Smooth muscle cell (in vitro differentiated cells): ENCODE measurements at regions not wholly inside any gene's neighbourhood (a gene's known extent, or its start where the extent isn't known, plus 50 kb on each side); places are given as distances from the start of the nearest gene placed in this dataset.

Experiments used
- DNase-seq: peaks from one replicate; lab custom pipeline; 2025; ENCODE audit not compliant: unreplicated experiment; lab: John Stamatoyannopoulos, UW
- H2AFZ ChIP-seq: fragments of 200-600 bp; sonication (generic); 2 replicates; pipeline ENCODE4 v1.6.0; 2016; ENCODE audit warnings: antibody characterized with exemption, low read depth, mild to moderate bottlenecking
- H3F3A ChIP-seq: fragments of 200-600 bp; sonication (generic); 2 replicates; pipeline ENCODE4 v1.6.0; 2017; ENCODE audit warnings: antibody characterized with exemption, low read depth
- H3K27ac ChIP-seq: fragments of 200-600 bp; sonication (generic); 2 replicates; pipeline ENCODE4 v1.5.1; 2016; ENCODE audit warnings: low read depth, mild to moderate bottlenecking
- H3K27me3 ChIP-seq: fragments of 200-600 bp; sonication (generic); 2 replicates; pipeline ENCODE4 v1.6.1; 2016; ENCODE audit warnings: low read depth, mild to moderate bottlenecking
- H3K36me3 ChIP-seq: fragments of 200-600 bp; sonication (generic); 2 replicates; pipeline ENCODE4 v1.5.1; 2016; ENCODE audit warnings: low read depth
- H3K4me1 ChIP-seq: fragments of 200-600 bp; sonication (generic); 2 replicates; pipeline ENCODE4 v1.5.1; 2016; ENCODE audit warnings: low read depth
- H3K4me2 ChIP-seq: fragments of 200-600 bp; sonication (generic); 2 replicates; pipeline ENCODE4 v1.6.0; 2016; ENCODE audit warnings: mild to moderate bottlenecking
- H3K4me3 ChIP-seq: fragments of 200-600 bp; sonication (generic); 2 replicates; pipeline ENCODE4 v1.5.1; 2016; ENCODE audit warnings: mild to moderate bottlenecking
- H3K79me2 ChIP-seq: fragments of 200-600 bp; sonication (generic); 2 replicates; pipeline ENCODE4 v1.6.0; 2016; ENCODE audit warnings: low read depth, mild to moderate bottlenecking
- H3K9ac ChIP-seq: fragments of 200-600 bp; sonication (generic); 2 replicates; pipeline ENCODE4 v1.6.0; 2016; ENCODE audit warnings: low read depth
- H3K9me3 ChIP-seq: fragments of 200-600 bp; sonication (generic); replicated peaks from 2 replicates; pipeline ENCODE4 v1.5.1; 2016; ENCODE audit warnings: low read depth
- H4K20me1 ChIP-seq: fragments of 200-600 bp; sonication (generic); 2 replicates; pipeline ENCODE4 v1.6.0; 2016; ENCODE audit warnings: low read depth
- WGBS: methylation state at CpG from one replicate; pipeline ENCODE4 v1.1.7; 2016; ENCODE audit warnings: low lambda C conversion rate; 5-methylcytosine and 5-hydroxymethylcytosine counted together
- TF ChIP-seq, protein P1 (sequence below): fragments of 200-600 bp; sonication (generic); IDR thresholded peaks from 2 replicates; pipeline ENCODE4 v1.5.1; 2017; ENCODE audit warnings: borderline replicate concordance, mild to moderate bottlenecking, antibody characterized with exemption; ENCODE audit not compliant: insufficient read depth, poor library complexity, severe bottlenecking

DNA sequence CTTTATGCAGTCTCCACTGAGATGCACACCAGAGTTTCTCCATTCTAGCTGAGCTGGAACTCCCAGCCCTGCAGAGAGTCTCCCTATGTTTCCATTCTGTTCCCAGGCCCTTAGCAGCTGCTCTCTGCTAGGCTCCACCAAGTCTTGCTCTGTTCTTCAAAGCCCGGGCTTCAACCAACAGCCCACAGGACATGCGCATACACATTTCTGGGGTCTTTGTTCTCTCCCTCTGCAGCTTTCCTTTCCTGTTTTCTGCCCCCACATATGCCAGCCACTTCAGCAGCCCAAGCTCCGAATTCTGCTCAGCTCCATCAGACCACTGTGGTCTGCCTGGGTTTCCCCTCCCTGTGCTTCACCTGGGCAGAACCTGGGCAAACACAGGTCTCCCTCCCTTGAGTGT, 205.9 kb downstream of the CBLN1 start:
- Histone ChIP-seq H3K4me1 (no peaks in the 10 kb centered on the region), H3K27ac (no peak overlapping the region), H3K4me3 (no peak overlapping the region), H3F3A (no peaks in the 10 kb centered on the region), H3K9ac (no peak overlapping the region), H3K79me2 (no peaks in the 10 kb centered on the region), H4K20me1 (no peaks in the 10 kb centered on the region), H3K27me3 (no peaks in the 10 kb centered on the region), H3K9me3 (no peaks in the 10 kb centered on the region), H3K36me3 (no peaks in the 10 kb centered on the region), H3K4me2 (no peak overlapping the region), H2AFZ (no peak overlapping the region)
- TF ChIP-seq, protein P1, sequence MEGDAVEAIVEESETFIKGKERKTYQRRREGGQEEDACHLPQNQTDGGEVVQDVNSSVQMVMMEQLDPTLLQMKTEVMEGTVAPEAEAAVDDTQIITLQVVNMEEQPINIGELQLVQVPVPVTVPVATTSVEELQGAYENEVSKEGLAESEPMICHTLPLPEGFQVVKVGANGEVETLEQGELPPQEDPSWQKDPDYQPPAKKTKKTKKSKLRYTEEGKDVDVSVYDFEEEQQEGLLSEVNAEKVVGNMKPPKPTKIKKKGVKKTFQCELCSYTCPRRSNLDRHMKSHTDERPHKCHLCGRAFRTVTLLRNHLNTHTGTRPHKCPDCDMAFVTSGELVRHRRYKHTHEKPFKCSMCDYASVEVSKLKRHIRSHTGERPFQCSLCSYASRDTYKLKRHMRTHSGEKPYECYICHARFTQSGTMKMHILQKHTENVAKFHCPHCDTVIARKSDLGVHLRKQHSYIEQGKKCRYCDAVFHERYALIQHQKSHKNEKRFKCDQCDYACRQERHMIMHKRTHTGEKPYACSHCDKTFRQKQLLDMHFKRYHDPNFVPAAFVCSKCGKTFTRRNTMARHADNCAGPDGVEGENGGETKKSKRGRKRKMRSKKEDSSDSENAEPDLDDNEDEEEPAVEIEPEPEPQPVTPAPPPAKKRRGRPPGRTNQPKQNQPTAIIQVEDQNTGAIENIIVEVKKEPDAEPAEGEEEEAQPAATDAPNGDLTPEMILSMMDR = no peak
- 86% methylated on average over 3 of the region's 3 CpGs for WGBS
- DNase-seq = no peak

DNA sequence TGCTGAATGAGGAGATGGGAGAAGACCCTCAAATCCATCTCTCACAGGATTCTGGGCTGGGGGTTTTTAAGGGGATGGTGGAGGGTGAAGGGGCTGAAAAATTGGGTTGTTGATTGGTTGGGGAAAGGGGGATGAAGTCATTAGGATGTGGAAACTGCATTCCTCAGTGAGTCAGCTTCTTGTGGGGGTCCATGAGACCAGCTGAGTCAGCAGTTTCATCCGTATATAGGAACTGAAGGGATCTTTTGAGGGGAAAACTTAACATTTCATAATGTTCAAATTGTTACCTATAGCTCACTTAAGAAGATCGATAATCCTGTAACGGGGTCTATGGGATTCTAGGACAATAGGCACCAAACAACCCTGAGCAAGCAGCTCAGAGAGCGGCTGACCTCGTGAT, 213.4 kb downstream of the CBLN1 start:
- 78% methylated on average over 5 of the region's 5 CpGs for WGBS
- H3K27me3 ChIP-seq = no peaks in the 10 kb centered on the region
- H3K9me3 ChIP-seq = no peaks in the 10 kb centered on the region
- no peak overlapping the region for H3K27ac ChIP-seq
- no peak overlapping the region for H2AFZ ChIP-seq
- no peak for DNase-seq
- no peaks in the 10 kb centered on the region for H4K20me1 ChIP-seq
- no peak overlapping the region for H3K9ac ChIP-seq
- no peak overlapping the region for H3K4me3 ChIP-seq
- H3K4me1 ChIP-seq = no peaks in the 10 kb centered on the region
- TF ChIP-seq, protein P1 = no peak
- H3K4me2 ChIP-seq = no peak overlapping the region
- no peaks in the 10 kb centered on the region for H3F3A ChIP-seq
- H3K36me3 ChIP-seq = no peaks in the 10 kb centered on the region
- no peaks in the 10 kb centered on the region for H3K79me2 ChIP-seq

DNA sequence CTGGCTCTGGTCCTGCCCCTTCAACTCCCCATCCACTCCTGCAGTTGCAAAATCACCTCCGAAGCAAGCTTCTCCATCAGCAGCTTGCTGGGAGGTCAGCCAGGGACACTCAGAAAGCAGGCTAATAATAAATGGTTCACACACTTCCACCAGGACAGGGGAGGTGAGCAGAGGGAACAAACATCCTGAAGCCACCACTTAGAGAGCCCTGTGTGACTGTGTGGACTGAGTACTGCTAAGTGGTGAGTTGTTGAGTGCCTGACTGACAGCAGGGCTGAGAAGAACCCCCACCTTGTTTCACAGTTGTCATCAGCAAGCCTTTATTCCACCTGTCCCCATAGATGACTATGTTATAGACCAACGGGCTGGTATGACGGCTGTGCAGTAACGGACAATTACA, 213.9 kb downstream of the CBLN1 start:
- 71% methylated on average over 4 of the region's 4 CpGs for WGBS

More for the DNA sequence above, 213.9 kb downstream of the CBLN1 start:
- no peaks in the 10 kb centered on the region for H3K4me1 ChIP-seq
- no peak overlapping the region for H3K4me2 ChIP-seq
- H3K9ac ChIP-seq = no peak overlapping the region
- H3K79me2 ChIP-seq = no peaks in the 10 kb centered on the region
- H3K9me3 ChIP-seq = no peaks in the 10 kb centered on the region
- H3K4me3 ChIP-seq = no peak overlapping the region
- no peak overlapping the region for H2AFZ ChIP-seq
- H3K27me3 ChIP-seq = no peaks in the 10 kb centered on the region
- H3K36me3 ChIP-seq = no peaks in the 10 kb centered on the region
- no peaks in the 10 kb centered on the region for H3F3A ChIP-seq
- TF ChIP-seq, protein P1 = no peak
- H4K20me1 ChIP-seq = no peaks in the 10 kb centered on the region
- no peak overlapping the region for H3K27ac ChIP-seq
- DNase-seq = no peak
